ENCODE measurements at regions not wholly inside any gene's neighbourhood (a gene's known extent, or its start where the extent isn't known, plus 50 kb on each side); places are given as distances from the start of the nearest gene placed in this dataset.
"Not testable (repeated sequence)": the region's sequence is repeated elsewhere in the genome, so short reads cannot be mapped to it uniquely, and the experiment has no call there.

- H3K27ac Mint-ChIP-seq = no peak overlapping the region
- no peak overlapping the region for H3K27ac ChIP-seq (ENCODE audit: low read depth, low read length)
- H3K27me3 Mint-ChIP-seq = peaks cover 2 to 32% of the 10 kb centered on the region in 2 donors
- H3K36me3 ChIP-seq (ENCODE audit: insufficient read depth, low read length) = no peaks in the 10 kb centered on the region
- H3K4me1 ChIP-seq (ENCODE audit: insufficient read depth, low read length) = no peaks in the 10 kb centered on the region
- no peaks in the 10 kb centered on the region for H3K4me1 Mint-ChIP-seq
- no peaks in the 10 kb centered on the region for H3K27me3 ChIP-seq (ENCODE audit: insufficient read depth, low read length, poor library complexity, severe bottlenecking)
- no peak overlapping the region for H3K4me3 ChIP-seq (ENCODE audit: low read length)
- POLR2A ChIA-PET = no interaction called here
- no peak for DNase-seq
- no peaks in the 10 kb centered on the region for H3K9me3 ChIP-seq (ENCODE audit: low read length)
- peaks cover 0 to 4% (median 2%) of the 10 kb centered on the region in 5 donors for H3K9me3 Mint-ChIP-seq
- H3K36me3 Mint-ChIP-seq = no peaks in the 10 kb centered on the region
- CTCF ChIA-PET = no interaction called here
- no peak overlapping the region for H3K4me3 Mint-ChIP-seq
These were observed 431.8 kb downstream of the RPS24 start for GRCh38 chr10:78465431-78465830.

- Histone ChIP-seq H3K27me3 (ENCODE audit: insufficient read depth, low read length, poor library complexity, severe bottlenecking) (no peaks in the 10 kb centered on the region), H3K4me1 (ENCODE audit: insufficient read depth, low read length) (no peaks in the 10 kb centered on the region), H3K27ac (ENCODE audit: low read depth, low read length) (no peak overlapping the region), H3K4me3 (ENCODE audit: low read length) (no peak overlapping the region), H3K9me3 (ENCODE audit: low read length) (no peaks in the 10 kb centered on the region), H3K36me3 (ENCODE audit: insufficient read depth, low read length) (no peaks in the 10 kb centered on the region)
- CTCF ChIA-PET = no interaction called here
- Mint-ChIP-seq H3K27ac (no peak overlapping the region), H3K4me1 (no peaks in the 10 kb centered on the region), H3K36me3 (no peaks in the 10 kb centered on the region), H3K9me3 (peaks cover 0 to 4% (median under 1%) of the 10 kb centered on the region in 5 donors), H3K27me3 (peaks cover 0 to 17% of the 10 kb centered on the region in 2 donors), H3K4me3 (no peak overlapping the region)
- no peak for DNase-seq
- POLR2A ChIA-PET = no interaction called here
These were observed 433.9 kb downstream of the RPS24 start for GRCh38 chr10:78467496-78468106.

GRCh38 chr10:78468731-78469130, 435.1 kb downstream of the RPS24 start:
- H3K36me3 ChIP-seq (ENCODE audit: insufficient read depth, low read length); H3K4me3 Mint-ChIP-seq; H3K27me3 Mint-ChIP-seq; H3K27ac Mint-ChIP-seq; H3K9me3 ChIP-seq (ENCODE audit: low read length); H3K4me1 ChIP-seq (ENCODE audit: insufficient read depth, low read length); H3K36me3 Mint-ChIP-seq; H3K27me3 ChIP-seq (ENCODE audit: insufficient read depth, low read length, poor library complexity, severe bottlenecking); H3K27ac ChIP-seq (ENCODE audit: low read depth, low read length); H3K9me3 Mint-ChIP-seq; CTCF ChIA-PET; POLR2A ChIA-PET; H3K4me1 Mint-ChIP-seq; DNase-seq; H3K4me3 ChIP-seq (ENCODE audit: low read length): not testable (repeated sequence)

GRCh38 chr10:78470267-78471103, 436.8 kb downstream of the RPS24 start:
- Mint-ChIP-seq H3K27ac (no peak overlapping the region), H3K36me3 (no peaks in the 10 kb centered on the region), H3K27me3 (peaks cover 1 to 10% of the 10 kb centered on the region in 2 donors), H3K4me3 (no peak overlapping the region), H3K9me3 (peaks cover 0 to 4% (median 0%) of the 10 kb centered on the region in 5 donors), H3K4me1 (no peaks in the 10 kb centered on the region)
- no peak for DNase-seq
- Histone ChIP-seq H3K4me3 (ENCODE audit: low read length) (no peak overlapping the region), H3K4me1 (ENCODE audit: insufficient read depth, low read length) (no peaks in the 10 kb centered on the region), H3K9me3 (ENCODE audit: low read length) (no peaks in the 10 kb centered on the region), H3K36me3 (ENCODE audit: insufficient read depth, low read length) (no peaks in the 10 kb centered on the region), H3K27me3 (ENCODE audit: insufficient read depth, low read length, poor library complexity, severe bottlenecking) (no peaks in the 10 kb centered on the region), H3K27ac (ENCODE audit: low read depth, low read length) (no peak overlapping the region)
- ChIA-PET POLR2A (interaction anchor here (0.6 kb wide), 1 partner anchor 810 kb away, joined by 4 read pairs; no protein-coding TSS in a partner anchor), CTCF (no interaction called here)

- Mint-ChIP-seq H3K9me3 (peaks cover 0 to 4% (median 0%) of the 10 kb centered on the region in 5 donors), H3K27ac (no peak overlapping the region), H3K36me3 (no peaks in the 10 kb centered on the region), H3K4me1 (no peaks in the 10 kb centered on the region), H3K4me3 (no peak overlapping the region), H3K27me3 (peaks cover 1 to 10% of the 10 kb centered on the region in 2 donors)
- H3K27ac ChIP-seq (ENCODE audit: low read depth, low read length) = no peak overlapping the region
- no peaks in the 10 kb centered on the region for H3K36me3 ChIP-seq (ENCODE audit: insufficient read depth, low read length)
- no peak for DNase-seq
- no peak overlapping the region for H3K4me3 ChIP-seq (ENCODE audit: low read length)
- H3K9me3 ChIP-seq (ENCODE audit: low read length) = no peaks in the 10 kb centered on the region
- POLR2A ChIA-PET = interaction anchor here (0.6 kb wide), 1 partner anchor 809 kb away, joined by 4 read pairs; no protein-coding TSS in a partner anchor
- no peaks in the 10 kb centered on the region for H3K4me1 ChIP-seq (ENCODE audit: insufficient read depth, low read length)
- H3K27me3 ChIP-seq (ENCODE audit: insufficient read depth, low read length, poor library complexity, severe bottlenecking) = no peaks in the 10 kb centered on the region
- CTCF ChIA-PET = no interaction called here
These were observed 437.7 kb downstream of the RPS24 start for GRCh38 chr10:78471326-78471722.

GRCh38 chr10:78471723-78472550, 438.3 kb downstream of the RPS24 start:
- DNase-seq = no peak
- Mint-ChIP-seq H3K36me3 (no peaks in the 10 kb centered on the region), H3K4me1 (no peaks in the 10 kb centered on the region), H3K9me3 (peaks cover 0 to 4% (median 0%) of the 10 kb centered on the region in 5 donors), H3K27me3 (peaks cover 1 to 10% of the 10 kb centered on the region in 2 donors), H3K4me3 (no peak overlapping the region), H3K27ac (no peak overlapping the region)
- POLR2A ChIA-PET = no interaction called here
- no peaks in the 10 kb centered on the region for H3K9me3 ChIP-seq (ENCODE audit: low read length)
- H3K4me1 ChIP-seq (ENCODE audit: insufficient read depth, low read length) = no peaks in the 10 kb centered on the region
- no peak overlapping the region for H3K27ac ChIP-seq (ENCODE audit: low read depth, low read length)
- no peaks in the 10 kb centered on the region for H3K36me3 ChIP-seq (ENCODE audit: insufficient read depth, low read length)
- H3K27me3 ChIP-seq (ENCODE audit: insufficient read depth, low read length, poor library complexity, severe bottlenecking) = no peaks in the 10 kb centered on the region
- CTCF ChIA-PET = no interaction called here
- no peak overlapping the region for H3K4me3 ChIP-seq (ENCODE audit: low read length)

- DNase-seq = no peak
These were observed 438.9 kb downstream of the RPS24 start for GRCh38 chr10:78472551-78472890.

GRCh38 chr10:78473006-78473405, 439.3 kb downstream of the RPS24 start:
- Mint-ChIP-seq H3K9me3 (peaks cover 0 to 3% (median 0%) of the 10 kb centered on the region in 5 donors), H3K27me3 (peaks cover 1 to 10% of the 10 kb centered on the region in 2 donors)
- no peaks in the 10 kb centered on the region for H3K9me3 ChIP-seq (ENCODE audit: low read length)

More at GRCh38 chr10:78472551-78472890, 438.9 kb downstream of the RPS24 start:
- Mint-ChIP-seq H3K4me3 (no peak overlapping the region), H3K9me3 (peaks cover 0 to 3% (median 0%) of the 10 kb centered on the region in 5 donors), H3K4me1 (no peaks in the 10 kb centered on the region), H3K27ac (no peak overlapping the region), H3K27me3 (peaks cover 1 to 10% of the 10 kb centered on the region in 2 donors), H3K36me3 (no peaks in the 10 kb centered on the region)
- H3K27me3 ChIP-seq (ENCODE audit: insufficient read depth, low read length, poor library complexity, severe bottlenecking) = no peaks in the 10 kb centered on the region
- no peaks in the 10 kb centered on the region for H3K36me3 ChIP-seq (ENCODE audit: insufficient read depth, low read length)
- H3K9me3 ChIP-seq (ENCODE audit: low read length) = no peaks in the 10 kb centered on the region
- no peaks in the 10 kb centered on the region for H3K4me1 ChIP-seq (ENCODE audit: insufficient read depth, low read length)
- H3K4me3 ChIP-seq (ENCODE audit: low read length) = no peak overlapping the region
- ChIA-PET POLR2A (no interaction called here), CTCF (no interaction called here)
- no peak overlapping the region for H3K27ac ChIP-seq (ENCODE audit: low read depth, low read length)

More at GRCh38 chr10:78473006-78473405, 439.3 kb downstream of the RPS24 start:
- DNase-seq = no peak
- H3K27ac Mint-ChIP-seq = no peak overlapping the region
- Histone ChIP-seq H3K27me3 (ENCODE audit: insufficient read depth, low read length, poor library complexity, severe bottlenecking) (no peaks in the 10 kb centered on the region), H3K4me1 (ENCODE audit: insufficient read depth, low read length) (no peaks in the 10 kb centered on the region), H3K4me3 (ENCODE audit: low read length) (no peak overlapping the region), H3K27ac (ENCODE audit: low read depth, low read length) (no peak overlapping the region), H3K36me3 (ENCODE audit: insufficient read depth, low read length) (no peaks in the 10 kb centered on the region)
- ChIA-PET POLR2A (no interaction called here), CTCF (no interaction called here)
- H3K4me1 Mint-ChIP-seq = no peaks in the 10 kb centered on the region
- no peaks in the 10 kb centered on the region for H3K36me3 Mint-ChIP-seq
- no peak overlapping the region for H3K4me3 Mint-ChIP-seq

Measured in CD8-positive, alpha-beta memory T cell (primary cell).